KMS-11 (cell line): ENCODE measurements at regions not wholly inside any gene's neighbourhood (a gene's known extent, or its start where the extent isn't known, plus 50 kb on each side); places are given as distances from the start of the nearest gene placed in this dataset.
"Not testable (repeated sequence)": the region's sequence is repeated elsewhere in the genome, so short reads cannot be mapped to it uniquely, and the experiment has no call there.

Source experiments
- H2AFZ ChIP-seq: fragments of 200-600 bp; sonication (generic); 2 replicates; pipeline ENCODE4 v1.6.1; 2016; ENCODE audit warnings: antibody characterized with exemption, mixed run types, low read depth
- H3K27ac ChIP-seq: fragments of 200-600 bp; sonication (generic); 2 replicates; pipeline ENCODE4 v1.6.1; 2016; ENCODE audit warnings: mild to moderate bottlenecking, mixed run types
- H3K27me3 ChIP-seq: fragments of 200-600 bp; sonication (generic); 2 replicates; pipeline ENCODE4 v1.6.1; 2017; ENCODE audit warnings: mild to moderate bottlenecking, low read depth, mixed run types, moderate library complexity; ENCODE audit not compliant: insufficient read depth
- H3K36me3 ChIP-seq: fragments of 200-600 bp; sonication (generic); 2 replicates; pipeline ENCODE4 v1.6.1; 2017; ENCODE audit warnings: mild to moderate bottlenecking, mixed run types; ENCODE audit not compliant: insufficient read depth
- H3K4me1 ChIP-seq: fragments of 200-600 bp; sonication (generic); 2 replicates; pipeline ENCODE4 v1.6.1; 2016; ENCODE audit warnings: mild to moderate bottlenecking, low read depth, mixed run types; ENCODE audit not compliant: poor library complexity, severe bottlenecking
- H3K4me2 ChIP-seq: fragments of 200-600 bp; sonication (generic); 2 replicates; pipeline ENCODE4 v1.7.0; 2016; ENCODE audit warnings: mild to moderate bottlenecking, mixed run types
- H3K4me3 ChIP-seq: fragments of 200-600 bp; sonication (generic); IDR thresholded peaks from 2 replicates; pipeline ENCODE4 v1.6.1; 2017; ENCODE audit warnings: low read depth, low read length, mixed read lengths; ENCODE audit not compliant: insufficient read depth
- H3K79me2 ChIP-seq: fragments of 200-600 bp; sonication (generic); 2 replicates; pipeline ENCODE4 v1.6.1; 2016; ENCODE audit warnings: low read depth, mixed run types; ENCODE audit not compliant: insufficient read depth
- H3K9ac ChIP-seq: fragments of 200-600 bp; sonication (generic); 2 replicates; pipeline ENCODE4 v1.6.1; 2016; ENCODE audit warnings: mild to moderate bottlenecking, mixed run types
- H4K20me1 ChIP-seq: fragments of 200-600 bp; sonication (generic); 2 replicates; pipeline ENCODE4 v1.6.1; 2016; ENCODE audit warnings: mild to moderate bottlenecking, mixed run types; ENCODE audit not compliant: insufficient read depth
- TF ChIP-seq, protein P1 (sequence below): fragments of 200-600 bp; sonication (generic); conservative IDR thresholded peaks from 2 replicates; pipeline ENCODE4 v1.6.1; 2017; ENCODE audit warnings: low read depth, mild to moderate bottlenecking, antibody characterized with exemption, low read length, moderate library complexity, mixed read lengths

DNA sequence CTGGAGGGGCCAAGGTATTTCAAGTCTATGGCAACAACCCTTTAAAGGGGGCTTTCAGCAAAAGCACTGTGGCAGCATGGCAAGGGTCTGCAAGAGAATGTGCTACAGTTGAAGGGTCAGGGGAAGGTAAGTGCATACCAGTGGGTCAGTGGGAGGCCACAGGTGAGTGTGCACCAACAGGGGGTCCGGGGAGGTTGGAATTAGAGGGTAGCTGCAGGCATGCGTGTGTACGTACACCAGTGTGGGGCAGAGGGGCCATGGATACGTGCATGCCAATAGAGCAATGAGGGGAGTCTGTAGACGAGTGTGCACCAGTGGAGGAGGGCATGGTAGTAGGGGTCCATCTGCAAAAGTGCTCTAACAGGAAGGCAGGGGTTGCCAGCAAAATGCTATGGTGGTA, 448.9 kb downstream of the NAV3 start:
- Histone ChIP-seq H3K4me2 (no peak overlapping the region), H3K79me2 (no peaks in the 10 kb centered on the region), H3K4me3 (no peak overlapping the region), H2AFZ (no peak overlapping the region), H3K27me3 (no peaks in the 10 kb centered on the region), H4K20me1 (no peaks in the 10 kb centered on the region), H3K4me1 (no peaks in the 10 kb centered on the region), H3K27ac (no peak overlapping the region), H3K9ac (no peak overlapping the region), H3K36me3 (no peaks in the 10 kb centered on the region)
- TF ChIP-seq, protein P1, sequence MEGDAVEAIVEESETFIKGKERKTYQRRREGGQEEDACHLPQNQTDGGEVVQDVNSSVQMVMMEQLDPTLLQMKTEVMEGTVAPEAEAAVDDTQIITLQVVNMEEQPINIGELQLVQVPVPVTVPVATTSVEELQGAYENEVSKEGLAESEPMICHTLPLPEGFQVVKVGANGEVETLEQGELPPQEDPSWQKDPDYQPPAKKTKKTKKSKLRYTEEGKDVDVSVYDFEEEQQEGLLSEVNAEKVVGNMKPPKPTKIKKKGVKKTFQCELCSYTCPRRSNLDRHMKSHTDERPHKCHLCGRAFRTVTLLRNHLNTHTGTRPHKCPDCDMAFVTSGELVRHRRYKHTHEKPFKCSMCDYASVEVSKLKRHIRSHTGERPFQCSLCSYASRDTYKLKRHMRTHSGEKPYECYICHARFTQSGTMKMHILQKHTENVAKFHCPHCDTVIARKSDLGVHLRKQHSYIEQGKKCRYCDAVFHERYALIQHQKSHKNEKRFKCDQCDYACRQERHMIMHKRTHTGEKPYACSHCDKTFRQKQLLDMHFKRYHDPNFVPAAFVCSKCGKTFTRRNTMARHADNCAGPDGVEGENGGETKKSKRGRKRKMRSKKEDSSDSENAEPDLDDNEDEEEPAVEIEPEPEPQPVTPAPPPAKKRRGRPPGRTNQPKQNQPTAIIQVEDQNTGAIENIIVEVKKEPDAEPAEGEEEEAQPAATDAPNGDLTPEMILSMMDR: no peak

DNA sequence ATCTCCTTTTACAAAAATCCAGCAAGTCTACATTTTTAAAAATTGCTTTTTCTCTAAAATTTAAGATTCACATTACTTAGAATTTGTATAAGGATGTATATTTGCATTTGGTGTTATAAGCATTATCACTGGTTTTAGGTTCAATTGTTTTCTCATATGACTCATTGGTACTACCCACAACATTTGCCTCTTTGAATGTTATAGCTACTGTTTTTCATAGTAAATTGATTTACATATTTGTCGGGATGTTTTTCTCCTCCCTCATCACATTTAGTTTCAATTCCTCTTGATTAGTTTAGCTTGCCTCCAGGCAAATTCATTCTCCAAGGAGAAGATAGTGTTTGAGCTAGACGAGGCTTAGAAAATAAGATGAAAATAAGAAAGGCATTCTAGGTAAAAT, 450.4 kb downstream of the NAV3 start:
- H3K4me1 ChIP-seq, H3K4me2 ChIP-seq, H4K20me1 ChIP-seq, H3K79me2 ChIP-seq, H3K27me3 ChIP-seq, H2AFZ ChIP-seq, H3K4me3 ChIP-seq, H3K27ac ChIP-seq, H3K9ac ChIP-seq, H3K36me3 ChIP-seq: not testable (repeated sequence)

DNA sequence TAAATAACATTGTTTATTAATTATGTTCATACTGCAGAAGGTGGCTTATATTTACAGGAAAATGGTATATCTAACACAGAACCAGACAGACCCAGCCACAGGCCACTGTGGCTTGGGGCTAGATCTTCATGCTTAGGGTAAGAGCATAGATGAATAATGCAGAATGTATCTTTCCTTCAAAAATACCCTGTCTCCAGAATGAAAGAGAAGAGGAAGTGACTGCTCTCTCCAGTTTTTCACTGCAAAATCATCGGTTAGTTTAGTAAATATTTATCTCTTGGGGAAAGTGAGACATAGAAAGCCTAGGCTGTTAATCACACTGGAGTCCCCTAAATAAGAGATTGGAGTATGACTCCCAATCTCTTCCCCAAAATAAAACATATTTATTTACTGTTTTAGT, 453.7 kb downstream of the NAV3 start:
- H4K20me1 ChIP-seq: no peaks in the 10 kb centered on the region
- H2AFZ ChIP-seq: no peak overlapping the region
- H3K27me3 ChIP-seq: no peaks in the 10 kb centered on the region
- no peak overlapping the region for H3K4me3 ChIP-seq
- H3K79me2 ChIP-seq: no peaks in the 10 kb centered on the region
- no peak overlapping the region for H3K4me2 ChIP-seq
- no peak overlapping the region for H3K9ac ChIP-seq
- no peaks in the 10 kb centered on the region for H3K4me1 ChIP-seq
- TF ChIP-seq, protein P1: no peak
- H3K27ac ChIP-seq: no peak overlapping the region
- H3K36me3 ChIP-seq: no peaks in the 10 kb centered on the region

DNA sequence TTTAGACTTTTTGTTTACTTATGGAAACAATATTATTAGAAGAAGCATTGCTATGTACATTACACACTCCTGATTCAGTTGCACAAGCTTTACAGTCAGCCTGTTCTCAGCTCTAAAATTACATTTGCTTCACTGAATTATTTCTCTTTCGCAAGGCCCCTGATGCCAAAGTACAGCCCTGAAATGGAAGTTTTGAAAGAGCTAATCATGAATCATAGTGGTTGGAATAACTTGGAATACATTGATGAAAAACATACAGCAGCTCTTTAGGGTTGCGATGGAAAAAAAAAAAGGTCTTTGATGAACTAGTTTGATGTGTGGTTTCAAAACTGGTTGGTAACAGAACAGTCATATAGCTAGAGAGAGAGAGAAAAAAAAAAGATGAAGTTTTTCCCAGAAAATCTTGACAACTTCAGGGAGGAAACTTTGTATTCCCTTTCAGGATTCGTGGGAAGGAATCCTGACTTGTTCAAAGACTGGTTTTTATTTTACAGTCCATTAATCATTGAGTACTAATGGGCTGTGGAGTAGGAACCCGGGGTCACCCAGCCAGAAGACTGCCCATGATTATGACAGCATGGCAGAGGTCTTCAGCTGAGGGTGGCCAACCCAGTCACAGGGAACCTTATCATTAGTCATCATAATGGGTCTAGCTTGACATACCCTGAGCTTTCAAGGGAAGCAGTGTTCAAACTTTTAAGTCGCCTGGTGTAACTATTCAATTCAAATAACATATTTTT, 460.1 kb downstream of the NAV3 start:
- H3K9ac ChIP-seq: no peak overlapping the region
- no peaks in the 10 kb centered on the region for H4K20me1 ChIP-seq
- no peak overlapping the region for H3K4me2 ChIP-seq
- no peak overlapping the region for H3K4me3 ChIP-seq
- TF ChIP-seq, protein P1: no peak
- H3K27me3 ChIP-seq: no peaks in the 10 kb centered on the region
- H3K79me2 ChIP-seq: no peaks in the 10 kb centered on the region
- no peak overlapping the region for H2AFZ ChIP-seq
- no peak overlapping the region for H3K27ac ChIP-seq
- H3K4me1 ChIP-seq: no peaks in the 10 kb centered on the region
- no peaks in the 10 kb centered on the region for H3K36me3 ChIP-seq

DNA sequence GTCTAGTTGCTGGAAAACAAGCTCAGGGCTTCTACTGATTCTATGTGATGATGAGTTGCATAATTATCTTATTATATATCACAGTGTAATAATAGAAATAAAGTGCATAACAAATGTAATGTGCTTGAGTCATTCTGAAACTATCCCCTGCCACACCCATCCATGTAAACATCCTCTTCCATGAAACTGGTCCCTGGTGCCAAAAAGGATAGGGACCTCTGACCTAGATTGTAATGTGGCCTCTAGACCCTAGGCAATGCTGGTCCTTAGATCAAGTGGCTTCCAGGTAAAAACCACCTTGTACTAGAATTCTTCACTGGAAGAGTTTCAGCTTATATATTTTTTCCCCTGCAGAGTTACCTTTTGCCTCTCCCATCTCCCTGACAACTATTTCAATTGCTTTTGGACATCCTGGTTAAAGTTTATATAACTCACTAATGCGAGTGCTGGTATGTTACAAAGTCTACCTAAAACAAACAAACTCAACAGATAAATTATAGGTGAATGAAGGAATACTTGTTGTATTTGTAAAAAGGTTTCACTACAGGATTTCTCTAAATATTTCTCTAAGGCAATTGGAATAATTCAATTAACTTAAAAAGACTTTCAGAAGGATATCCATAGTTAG, 462.5 kb downstream of the NAV3 start:
- Histone ChIP-seq H3K27me3 (no peaks in the 10 kb centered on the region), H3K9ac (no peak overlapping the region), H2AFZ (no peak overlapping the region), H3K4me2 (no peak overlapping the region), H3K4me3 (no peak overlapping the region), H3K36me3 (no peaks in the 10 kb centered on the region), H3K4me1 (no peaks in the 10 kb centered on the region), H4K20me1 (no peaks in the 10 kb centered on the region), H3K27ac (no peak overlapping the region), H3K79me2 (no peaks in the 10 kb centered on the region)
- TF ChIP-seq, protein P1: no peak

DNA sequence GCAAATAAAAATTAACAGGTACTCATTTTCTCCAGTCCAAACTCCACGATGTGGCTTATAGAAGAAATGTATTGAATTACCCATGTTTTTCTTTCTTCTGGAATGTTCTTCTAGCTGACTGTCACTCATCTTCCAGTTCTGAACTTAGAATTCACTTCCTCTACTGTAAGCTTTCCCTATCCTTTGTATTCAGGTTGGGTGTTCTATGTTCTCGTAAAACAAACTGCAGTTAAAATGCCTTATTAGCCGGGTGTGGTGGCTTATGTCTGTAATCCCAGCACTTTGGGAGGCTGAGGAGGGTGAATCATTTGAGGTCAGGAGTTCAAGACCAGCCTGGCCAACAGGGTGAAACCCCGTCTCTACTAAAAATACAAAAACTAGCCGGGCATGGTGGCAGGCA, 470.6 kb downstream of the NAV3 start:
- H3K4me3 ChIP-seq, H2AFZ ChIP-seq, H3K9ac ChIP-seq, H3K27ac ChIP-seq, H3K79me2 ChIP-seq, H3K4me1 ChIP-seq, H3K4me2 ChIP-seq, H3K27me3 ChIP-seq, H3K36me3 ChIP-seq, H4K20me1 ChIP-seq: not testable (repeated sequence)
